ENCODE measurements at regions not wholly inside any gene's neighbourhood (a gene's known extent, or its start where the extent isn't known, plus 50 kb on each side); places are given as distances from the start of the nearest gene placed in this dataset.

DNA sequence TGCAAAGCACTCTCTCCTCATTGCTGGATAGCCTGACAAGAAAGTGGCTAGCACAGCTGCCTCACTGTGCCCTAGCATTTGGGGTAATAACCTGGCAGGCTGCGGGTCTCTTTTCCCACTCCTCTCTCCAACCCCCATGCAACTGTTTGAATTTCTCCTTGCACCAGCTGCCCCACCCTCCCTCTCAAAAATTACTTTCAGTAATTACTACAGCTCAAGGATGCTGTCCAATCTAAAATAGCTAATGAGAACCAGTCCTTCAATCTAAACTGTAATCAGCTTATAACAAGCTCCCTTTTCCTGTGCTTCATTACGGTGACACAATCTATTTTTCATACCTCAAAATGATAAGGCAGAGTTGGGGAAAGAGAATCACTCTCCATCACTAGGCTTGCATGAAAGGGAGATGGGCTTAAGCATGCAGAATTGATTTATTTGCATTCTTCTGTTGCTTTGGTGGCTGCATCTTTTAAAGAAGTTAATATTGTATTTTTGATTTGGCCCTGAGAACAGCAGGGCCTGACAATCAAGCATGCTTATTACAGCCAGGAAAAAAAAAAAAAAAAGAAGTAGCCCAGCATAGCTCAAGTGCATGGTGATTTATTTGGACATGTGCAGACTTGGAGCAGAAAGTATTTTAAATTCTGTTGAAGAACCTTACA is 881.8 kb downstream of the SLC4A3 start:
- POLR2A ChIA-PET = no interaction called here
- Mint-ChIP-seq H3K27ac (no peak overlapping the region), H3K27me3 (peaks cover 0 to 18% (median 5%) of the 10 kb centered on the region in 5 donors), H3K36me3 (no peaks in the 10 kb centered on the region), H3K9me3 (peaks cover 0 to 6% (median 0%) of the 10 kb centered on the region in 11 donors), H3K4me3 (no peak overlapping the region), H3K4me1 (no peaks in the 10 kb centered on the region)
- CTCF ChIA-PET = no interaction called here
- no peak for ATAC-seq
- Histone ChIP-seq H3K27ac (ENCODE audit: low read depth, low read length) (no peak overlapping the region), H3K9me3 (ENCODE audit: control insufficient read depth in 2 of 3, low read length in 3 of 3) (no peaks in the 10 kb centered on the region), H3K36me3 (ENCODE audit: control insufficient read depth in 2 of 3, insufficient read depth in 3 of 3, low read length in 3 of 3) (no peaks in the 10 kb centered on the region), H3K4me3 (ENCODE audit: low read length) (no peak overlapping the region), H3K4me1 (ENCODE audit: control insufficient read depth in 2 of 2, insufficient read depth in 2 of 2, low read length in 2 of 2) (no peaks in the 10 kb centered on the region), H3K27me3 (ENCODE audit: control insufficient read depth in 2 of 2, insufficient read depth in 2 of 2, low read length in 2 of 2) (no peaks in the 10 kb centered on the region)
- intact Hi-C loops (cut with micrococcal nuclease) = no loop called here
- no peak for DNase-seq

DNA sequence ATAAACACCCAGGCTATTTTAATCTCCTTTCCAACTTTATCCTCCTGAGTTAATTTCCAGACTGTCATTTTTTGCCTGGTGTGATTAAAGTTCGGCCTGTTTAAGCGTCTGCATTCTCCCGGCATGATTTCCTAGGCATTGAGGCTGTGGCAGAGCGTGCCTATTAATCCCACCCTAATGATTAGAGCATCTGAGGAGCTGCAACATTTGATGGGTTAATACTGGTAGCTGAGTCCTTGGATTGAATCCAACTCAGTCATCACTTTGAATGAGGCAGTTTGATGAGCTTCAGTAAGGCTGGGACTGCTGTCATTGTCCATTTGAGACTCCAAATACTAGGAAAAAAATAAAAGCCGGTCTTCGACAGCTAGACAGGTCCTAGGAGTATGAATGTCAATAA is 882.5 kb downstream of the SLC4A3 start:
- no peaks in the 10 kb centered on the region for H3K27me3 ChIP-seq (ENCODE audit: control insufficient read depth in 2 of 2, insufficient read depth in 2 of 2, low read length in 2 of 2)
- Mint-ChIP-seq H3K36me3 (no peaks in the 10 kb centered on the region), H3K27ac (no peak overlapping the region), H3K4me1 (no peaks in the 10 kb centered on the region), H3K4me3 (no peak overlapping the region), H3K27me3 (peaks cover 0 to 13% (median 5%) of the 10 kb centered on the region in 5 donors), H3K9me3 (peaks cover 0 to 6% (median 0%) of the 10 kb centered on the region in 11 donors)
- POLR2A ChIA-PET = no interaction called here
- H3K27ac ChIP-seq (ENCODE audit: low read depth, low read length) = no peak overlapping the region
- no peaks in the 10 kb centered on the region for H3K4me1 ChIP-seq (ENCODE audit: control insufficient read depth in 2 of 2, insufficient read depth in 2 of 2, low read length in 2 of 2)
- no peak overlapping the region for H3K4me3 ChIP-seq (ENCODE audit: low read length)
- intact Hi-C loops (cut with micrococcal nuclease) = no loop called here
- CTCF ChIA-PET = no interaction called here
- DNase-seq (no peak), ATAC-seq (no peak)
- H3K9me3 ChIP-seq (ENCODE audit: control insufficient read depth in 2 of 3, low read length in 3 of 3) = no peaks in the 10 kb centered on the region
- no peaks in the 10 kb centered on the region for H3K36me3 ChIP-seq (ENCODE audit: control insufficient read depth in 2 of 3, insufficient read depth in 3 of 3, low read length in 3 of 3)

DNA sequence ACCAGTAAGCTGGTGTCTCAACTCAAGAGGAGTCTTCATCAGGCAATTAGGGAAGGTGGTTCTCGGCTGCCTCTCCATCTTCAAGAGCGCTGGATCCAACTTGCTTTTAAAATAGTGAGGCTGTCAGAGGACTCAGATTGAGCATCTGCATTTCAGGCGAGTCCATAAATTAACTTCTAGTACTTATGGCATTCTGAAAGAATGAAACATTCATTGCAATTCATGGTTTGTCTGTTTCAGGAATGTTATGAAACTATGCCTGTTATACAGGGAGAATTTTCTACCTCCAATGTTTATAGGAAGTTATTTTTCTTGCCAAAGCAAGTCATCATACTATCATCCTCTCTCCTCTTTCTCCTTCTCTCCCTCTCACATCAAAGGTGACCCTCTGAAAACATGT is 883.2 kb downstream of the SLC4A3 start:
- no peak overlapping the region for H3K4me3 Mint-ChIP-seq
- no peak overlapping the region for H3K27ac ChIP-seq (ENCODE audit: low read depth, low read length)

DNA sequence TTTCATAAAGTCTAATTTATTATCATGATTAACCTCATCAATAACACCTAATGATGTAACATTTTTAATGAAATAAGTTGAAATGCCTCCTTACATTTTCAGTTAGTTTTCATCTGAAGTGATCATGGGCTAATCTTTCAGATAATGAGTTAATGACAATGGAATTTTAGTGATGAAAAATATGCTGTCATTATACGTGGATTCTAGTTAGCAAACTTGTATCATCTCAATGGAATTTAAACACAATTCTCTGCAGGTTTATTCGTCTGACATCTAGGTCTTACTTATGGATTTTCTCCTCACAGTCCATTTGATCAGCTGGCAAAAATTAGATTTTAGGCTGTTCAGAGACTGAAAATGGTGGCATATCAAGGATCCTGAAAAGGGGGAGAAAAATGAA is 885.0 kb downstream of the SLC4A3 start:
- Mint-ChIP-seq H3K4me3 (no peak overlapping the region), H3K36me3 (no peaks in the 10 kb centered on the region), H3K27me3 (peaks cover 0 to 7% (median 5%) of the 10 kb centered on the region in 5 donors), H3K9me3 (peaks cover 0 to 6% (median 0%) of the 10 kb centered on the region in 11 donors), H3K4me1 (no peaks in the 10 kb centered on the region), H3K27ac (no peak overlapping the region)
- Histone ChIP-seq H3K4me3 (ENCODE audit: low read length) (no peak overlapping the region), H3K27me3 (ENCODE audit: control insufficient read depth in 2 of 2, insufficient read depth in 2 of 2, low read length in 2 of 2) (no peaks in the 10 kb centered on the region), H3K27ac (ENCODE audit: low read depth, low read length) (no peak overlapping the region), H3K4me1 (ENCODE audit: control insufficient read depth in 2 of 2, insufficient read depth in 2 of 2, low read length in 2 of 2) (no peaks in the 10 kb centered on the region), H3K9me3 (ENCODE audit: control insufficient read depth in 2 of 3, low read length in 3 of 3) (no peaks in the 10 kb centered on the region), H3K36me3 (ENCODE audit: control insufficient read depth in 2 of 3, insufficient read depth in 3 of 3, low read length in 3 of 3) (no peaks in the 10 kb centered on the region)
- ChIA-PET CTCF (no interaction called here), POLR2A (no interaction called here)
- DNase-seq (no peak), ATAC-seq (no peak)
- intact Hi-C loops (cut with micrococcal nuclease) = no loop called here

More for the DNA sequence above, 883.2 kb downstream of the SLC4A3 start:
- intact Hi-C loops (cut with micrococcal nuclease) = no loop called here
- Mint-ChIP-seq H3K36me3 (no peaks in the 10 kb centered on the region), H3K27ac (no peak overlapping the region), H3K4me1 (no peaks in the 10 kb centered on the region), H3K27me3 (peaks cover 0 to 8% (median 5%) of the 10 kb centered on the region in 5 donors), H3K9me3 (peaks cover 0 to 6% (median 0%) of the 10 kb centered on the region in 11 donors)
- DNase-seq (no peak), ATAC-seq (no peak)
- Histone ChIP-seq H3K4me3 (ENCODE audit: low read length) (no peak overlapping the region), H3K36me3 (ENCODE audit: control insufficient read depth in 2 of 3, insufficient read depth in 3 of 3, low read length in 3 of 3) (no peaks in the 10 kb centered on the region), H3K4me1 (ENCODE audit: control insufficient read depth in 2 of 2, insufficient read depth in 2 of 2, low read length in 2 of 2) (no peaks in the 10 kb centered on the region), H3K27me3 (ENCODE audit: control insufficient read depth in 2 of 2, insufficient read depth in 2 of 2, low read length in 2 of 2) (no peaks in the 10 kb centered on the region), H3K9me3 (ENCODE audit: control insufficient read depth in 2 of 3, low read length in 3 of 3) (no peaks in the 10 kb centered on the region)
- CTCF ChIA-PET = no interaction called here
- POLR2A ChIA-PET = no interaction called here

DNA sequence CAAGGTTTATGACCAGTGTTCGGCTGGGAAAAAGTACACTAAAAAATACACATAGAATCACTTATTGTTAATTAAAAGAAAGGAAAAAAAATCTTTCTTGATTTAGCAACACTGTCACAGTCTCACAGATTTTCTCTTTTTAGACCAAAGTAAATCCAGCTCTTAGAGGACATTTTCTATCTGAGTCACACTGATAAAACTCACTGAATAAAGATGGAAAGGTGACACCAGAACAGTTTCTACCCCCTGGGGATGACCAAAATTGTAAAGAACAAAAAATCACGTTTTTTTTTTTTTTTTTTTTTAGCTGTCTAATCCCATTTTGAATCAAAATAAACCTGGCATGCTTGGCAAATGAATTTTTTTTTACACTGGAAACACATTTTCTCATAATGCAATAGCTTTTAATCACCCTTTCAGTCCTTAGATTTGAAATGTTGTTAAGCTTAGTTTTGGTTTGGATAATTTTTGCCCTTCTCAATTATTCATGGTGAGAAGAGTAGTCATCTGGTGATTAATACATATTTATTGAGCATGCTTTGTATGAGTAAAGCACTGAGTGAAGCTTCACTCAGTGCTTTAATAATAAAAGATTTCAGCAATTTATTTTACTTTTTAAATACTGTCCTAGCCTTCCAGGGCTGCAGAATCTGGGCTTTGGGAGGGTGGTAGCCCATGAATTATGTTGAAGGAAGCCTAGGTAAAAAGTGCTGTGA is 886.3 kb downstream of the SLC4A3 start:
- intact Hi-C loops (cut with micrococcal nuclease) = no loop called here
- Histone ChIP-seq H3K27me3 (ENCODE audit: control insufficient read depth in 2 of 2, insufficient read depth in 2 of 2, low read length in 2 of 2) (no peaks in the 10 kb centered on the region), H3K4me1 (ENCODE audit: control insufficient read depth in 2 of 2, insufficient read depth in 2 of 2, low read length in 2 of 2) (no peaks in the 10 kb centered on the region), H3K27ac (ENCODE audit: low read depth, low read length) (no peak overlapping the region), H3K4me3 (ENCODE audit: low read length) (no peak overlapping the region), H3K9me3 (ENCODE audit: control insufficient read depth in 2 of 3, low read length in 3 of 3) (no peaks in the 10 kb centered on the region), H3K36me3 (ENCODE audit: control insufficient read depth in 2 of 3, insufficient read depth in 3 of 3, low read length in 3 of 3) (no peaks in the 10 kb centered on the region)
- Mint-ChIP-seq H3K27ac (no peak overlapping the region), H3K9me3 (peaks cover 0 to 6% (median 0%) of the 10 kb centered on the region in 11 donors), H3K4me3 (no peak overlapping the region), H3K4me1 (no peaks in the 10 kb centered on the region), H3K27me3 (peaks cover 0 to 9% (median 4%) of the 10 kb centered on the region in 5 donors), H3K36me3 (no peaks in the 10 kb centered on the region)
- ATAC-seq (no peak), DNase-seq (no peak)
- ChIA-PET CTCF (no interaction called here), POLR2A (no interaction called here)

DNA sequence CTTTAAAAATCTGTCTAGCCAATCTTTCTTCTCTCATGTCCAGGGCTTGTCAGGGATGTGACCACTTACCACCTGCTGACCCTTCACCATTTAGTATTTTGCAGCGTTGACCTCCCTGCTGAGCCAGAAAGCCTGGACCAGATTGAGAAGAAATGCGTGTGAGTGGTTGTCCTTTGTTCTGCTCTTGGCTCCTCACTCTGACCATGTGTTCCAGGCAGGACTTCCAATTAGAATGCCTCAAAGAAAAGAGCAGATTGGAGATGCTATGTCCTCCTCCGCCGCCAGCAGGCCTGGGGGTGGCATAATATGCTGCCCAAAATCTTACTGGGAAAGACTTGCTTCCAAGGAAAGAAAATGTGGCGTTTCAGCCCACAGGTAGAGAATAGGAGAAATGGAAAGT is 894.1 kb downstream of the SLC4A3 start:
- Histone ChIP-seq H3K27ac (ENCODE audit: low read depth, low read length) (no peak overlapping the region), H3K4me3 (ENCODE audit: low read length) (no peak overlapping the region), H3K36me3 (ENCODE audit: control insufficient read depth in 2 of 3, insufficient read depth in 3 of 3, low read length in 3 of 3) (no peaks in the 10 kb centered on the region), H3K9me3 (ENCODE audit: control insufficient read depth in 2 of 3, low read length in 3 of 3) (no peaks in the 10 kb centered on the region), H3K4me1 (ENCODE audit: control insufficient read depth in 2 of 2, insufficient read depth in 2 of 2, low read length in 2 of 2) (no peaks in the 10 kb centered on the region), H3K27me3 (ENCODE audit: control insufficient read depth in 2 of 2, insufficient read depth in 2 of 2, low read length in 2 of 2) (no peaks in the 10 kb centered on the region)
- H3K36me3 Mint-ChIP-seq = no peaks in the 10 kb centered on the region
- H3K4me1 Mint-ChIP-seq = no peaks in the 10 kb centered on the region
- DNase-seq (no peak), ATAC-seq (no peak)
- peaks cover 0 to 6% (median 2%) of the 10 kb centered on the region in 11 donors for H3K9me3 Mint-ChIP-seq
- H3K27me3 Mint-ChIP-seq = peaks cover 0 to 8% (median 0%) of the 10 kb centered on the region in 5 donors
- no peak overlapping the region for H3K4me3 Mint-ChIP-seq
- ChIA-PET POLR2A (no interaction called here), CTCF (no interaction called here)
- H3K27ac Mint-ChIP-seq = no peak overlapping the region
- intact Hi-C loops (cut with micrococcal nuclease) = no loop called here

DNA sequence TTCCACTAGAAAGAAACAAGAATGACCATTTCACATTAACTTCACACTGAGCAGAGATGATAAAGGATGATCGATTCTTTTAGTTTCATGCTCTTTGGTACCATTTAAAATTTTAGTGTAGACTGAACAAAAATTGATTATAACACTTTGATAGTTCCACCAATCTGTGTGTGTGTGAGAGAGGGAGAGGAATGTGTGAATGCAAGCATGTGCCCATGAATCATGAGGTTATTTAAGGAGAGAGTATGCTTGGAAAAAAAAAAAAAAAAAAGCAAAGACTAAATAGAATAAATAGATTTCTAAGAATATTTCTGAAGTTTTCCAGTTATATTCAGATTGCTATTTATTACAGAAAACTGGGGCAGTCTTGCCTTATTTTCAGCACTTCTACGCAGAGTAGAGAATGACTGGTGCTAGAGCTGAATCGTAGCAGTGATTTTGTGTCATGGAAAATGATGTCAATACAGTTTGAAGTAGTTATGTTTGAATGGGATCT is 900.8 kb downstream of the SLC4A3 start:
- H3K4me1 Mint-ChIP-seq = no peaks in the 10 kb centered on the region
- peaks cover 0 to 5% (median 0%) of the 10 kb centered on the region in 5 donors for H3K27me3 Mint-ChIP-seq
- Histone ChIP-seq H3K4me3 (ENCODE audit: low read length) (no peak overlapping the region), H3K36me3 (ENCODE audit: control insufficient read depth in 2 of 3, insufficient read depth in 3 of 3, low read length in 3 of 3) (no peaks in the 10 kb centered on the region), H3K27ac (ENCODE audit: low read depth, low read length) (no peak overlapping the region), H3K4me1 (ENCODE audit: control insufficient read depth in 2 of 2, insufficient read depth in 2 of 2, low read length in 2 of 2) (no peaks in the 10 kb centered on the region), H3K9me3 (ENCODE audit: control insufficient read depth in 2 of 3, low read length in 3 of 3) (no peaks in the 10 kb centered on the region), H3K27me3 (ENCODE audit: control insufficient read depth in 2 of 2, insufficient read depth in 2 of 2, low read length in 2 of 2) (no peaks in the 10 kb centered on the region)
- H3K36me3 Mint-ChIP-seq = peaks cover 0 to 4% (median 0%) of the 10 kb centered on the region in 5 donors
- H3K27ac Mint-ChIP-seq = no peak overlapping the region
- intact Hi-C loops (cut with micrococcal nuclease) = no loop called here
- ChIA-PET CTCF (no interaction called here), POLR2A (no interaction called here)
- no peak for DNase-seq
- ATAC-seq = no peak
- peaks cover 0 to 20% (median 9%) of the 10 kb centered on the region in 11 donors for H3K9me3 Mint-ChIP-seq
- H3K4me3 Mint-ChIP-seq = no peak overlapping the region
